C4-2B (cell line): ENCODE measurements at regions not wholly inside any gene's neighbourhood (a gene's known extent, or its start where the extent isn't known, plus 50 kb on each side); places are given as distances from the start of the nearest gene placed in this dataset.

Source experiments
- CTCF ChIP-seq: fragments of 450-650 bp; conservative IDR thresholded peaks from 2 replicates; pipeline ENCODE4 v1.5.1; 2017; ENCODE audit warnings: mild to moderate bottlenecking
- ZFX ChIP-seq: fragments of 450-650 bp; IDR thresholded peaks from 2 replicates; pipeline ENCODE4 v1.6.1; 2017

GRCh38 chr4:149158817-149159216 lies 656.8 kb downstream of the IQCM start:
- TF ChIP-seq CTCF (no peak), ZFX (no peak)
